ENCODE measurements at regions not wholly inside any gene's neighbourhood (a gene's known extent, or its start where the extent isn't known, plus 50 kb on each side); places are given as distances from the start of the nearest gene placed in this dataset.
"Not testable (repeated sequence)": the region's sequence is repeated elsewhere in the genome, so short reads cannot be mapped to it uniquely, and the experiment has no call there.

GRCh38 chr10:106033065-106033464 is 1131.4 kb downstream of the SORCS1 start:
- no peak for DNase-seq (ENCODE audit: extremely low read depth, low read depth)
- TF ChIP-seq CTCF (IDR thresholded peaks at IDR 0.05; ENCODE audit: low read depth, low read length, missing control alignments) = no peak
- H3K4me3 ChIP-seq (replicated peaks; ENCODE audit: low read depth, low read length) = no peak overlapping the region

GRCh38 chr10:106032450-106033002 is 1132.0 kb downstream of the SORCS1 start:
- no peak for TF ChIP-seq CTCF (IDR thresholded peaks at IDR 0.05; ENCODE audit: low read depth, low read length, missing control alignments)
- H3K4me3 ChIP-seq (replicated peaks; ENCODE audit: low read depth, low read length) = no peak overlapping the region
- DNase-seq (ENCODE audit: extremely low read depth, low read depth) = no peak

GRCh38 chr10:106027240-106027639 is 1137.3 kb downstream of the SORCS1 start:
- no peak overlapping the region for H3K4me3 ChIP-seq (replicated peaks; ENCODE audit: low read depth, low read length)
- no peak for TF ChIP-seq CTCF (IDR thresholded peaks at IDR 0.05; ENCODE audit: low read depth, low read length, missing control alignments)
- DNase-seq (ENCODE audit: extremely low read depth, low read depth) = no peak

GRCh38 chr10:106025208-106025811 is 1139.2 kb downstream of the SORCS1 start:
- DNase-seq (ENCODE audit: extremely low read depth, low read depth) = no peak
- H3K4me3 ChIP-seq (replicated peaks; ENCODE audit: low read depth, low read length) = no peak overlapping the region
- TF ChIP-seq CTCF (IDR thresholded peaks at IDR 0.05; ENCODE audit: low read depth, low read length, missing control alignments) = no peak

GRCh38 chr10:106023329-106023728 is 1141.2 kb downstream of the SORCS1 start:
- TF ChIP-seq CTCF (IDR thresholded peaks at IDR 0.05; ENCODE audit: low read depth, low read length, missing control alignments) = no peak
- H3K4me3 ChIP-seq (replicated peaks; ENCODE audit: low read depth, low read length) = no peak overlapping the region
- no peak for DNase-seq (ENCODE audit: extremely low read depth, low read depth)

- not testable (repeated sequence) for DNase-seq (ENCODE audit: extremely low read depth, low read depth); H3K4me3 ChIP-seq (replicated peaks; ENCODE audit: low read depth, low read length)
These were observed 1144.9 kb downstream of the SORCS1 start for GRCh38 chr10:106019559-106019958.

- not testable (repeated sequence) for H3K4me3 ChIP-seq (replicated peaks; ENCODE audit: low read depth, low read length); DNase-seq (ENCODE audit: extremely low read depth, low read depth)
These were observed 1148.9 kb downstream of the SORCS1 start for GRCh38 chr10:106015369-106016199.

Measured in HFF-Myc (cell line).